GM12878 (cell line): ENCODE measurements at regions not wholly inside any gene's neighbourhood (a gene's known extent, or its start where the extent isn't known, plus 50 kb on each side); places are given as distances from the start of the nearest gene placed in this dataset.

Experiments
- ATAC-seq: fragments of 200-7000 bp; cut with Tn5 transposase; 3 replicates; pipeline ENCODE4 v1.9.1; 2020; ENCODE audit warnings: mild to moderate bottlenecking, moderate library complexity
- BruUV-seq: library from RNA; stranded (reverse); fragments of 400-500 nt; replicated peaks from 2 replicates; lab custom pipeline; 2021; lab: Mats Ljungman, UMichigan
- CTCF ChIA-PET: fragments of 300-600 bp; sonication (Branson Sonifier 250); formaldehyde crosslinking; extraction: SDS; loops from one replicate; lab custom pipeline; 2021; ENCODE audit warnings: inconsistent platforms; lab: Yijun Ruan, JAX
- POLR2A ChIA-PET: fragments of 350-600 bp; formaldehyde crosslinking; extraction: SDS; loops from one replicate; lab custom pipeline; 2021; ENCODE audit warnings: inconsistent platforms; lab: Charles Lee
- RAD21 ChIA-PET: fragments of 300-600 bp; sonication (Branson Sonifier 250); formaldehyde crosslinking; loops from one replicate; lab custom pipeline; 2023; ENCODE audit warnings: antibody characterized with exemption; ENCODE audit not compliant: unreplicated experiment; lab: Charles Lee
- SMC1A ChIA-PET: fragments of 300-600 bp; sonication (Branson Sonifier 250); formaldehyde crosslinking; loops from one replicate; lab custom pipeline; 2023; ENCODE audit not compliant: unreplicated experiment, uncharacterized antibody; lab: Charles Lee
- DNase-seq: peaks from one replicate; pipeline ENCODE4 v3.0.0-alpha.2; 2011; ENCODE audit warnings: low read depth, low spot score
- FAIRE-seq: peaks from 3 replicates; lab custom pipeline; 2011; peaks lifted over from hg19 to GRCh38; lab: Jason Lieb, UNC
- H2AFZ ChIP-seq: 2 replicates; pipeline ENCODE4 v1.6.0; 2011; ENCODE audit warnings: low read depth, low read length, control low read depth; ENCODE audit not compliant: control insufficient read depth
- H3K27ac ChIP-seq: 2 replicates; pipeline ENCODE4 v1.5.1; 2011; ENCODE audit warnings: control low read depth; ENCODE audit not compliant: control insufficient read depth, insufficient read depth
- H3K27me3 ChIP-seq, 2 experiments: replicated peaks in 1 of 2; 2 replicates each; pipeline versions ENCODE4 v1.6.0 to v1.6.1; 2011; ENCODE audit warnings: low read length in 1 of 2; ENCODE audit not compliant: control insufficient read depth in 2 of 2, insufficient read depth in 2 of 2
- H3K36me3 ChIP-seq, 2 experiments: 2 replicates each; pipeline ENCODE4 v1.5.1; 2011; ENCODE audit warnings: low read length in 1 of 2; ENCODE audit not compliant: control insufficient read depth in 2 of 2, insufficient read depth in 2 of 2
- H3K4me1 ChIP-seq: 2 replicates; pipeline ENCODE4 v1.6.1; 2011; ENCODE audit warnings: mild to moderate bottlenecking, low read length, moderate library complexity, mixed read lengths; ENCODE audit not compliant: control insufficient read depth, insufficient read depth
- H3K4me2 ChIP-seq: 2 replicates; pipeline ENCODE4 v1.6.0; 2011; ENCODE audit warnings: control low read depth; ENCODE audit not compliant: control insufficient read depth, insufficient read depth
- H3K4me3 ChIP-seq: fragments of 200-600 bp; sonication (generic); 2 replicates; pipeline ENCODE4 v1.5.1; 2016
- H3K79me2 ChIP-seq: 2 replicates; pipeline ENCODE4 v1.6.0; 2011; ENCODE audit warnings: low read length; ENCODE audit not compliant: control insufficient read depth, insufficient read depth
- H3K9ac ChIP-seq: 2 replicates; pipeline ENCODE4 v1.8.0; 2011; ENCODE audit warnings: low read length, control low read depth, mixed read lengths; ENCODE audit not compliant: control insufficient read depth, insufficient read depth
- H3K9me3 ChIP-seq: replicated peaks from 3 replicates; pipeline ENCODE4 v1.5.1; 2011; ENCODE audit warnings: mild to moderate bottlenecking, low read length; ENCODE audit not compliant: control insufficient read depth, insufficient read depth
- H4K20me1 ChIP-seq: 2 replicates; pipeline ENCODE4 v1.6.0; 2011; ENCODE audit not compliant: control insufficient read depth, insufficient read depth
- CEBPB ChIP-seq, 2 experiments: fragments of 150-350 bp in 1 of 2; IDR thresholded peaks; 2 replicates each; pipeline ENCODE4 v1.6.1; 2012 to 2014; ENCODE audit warnings: low read depth in 2 of 2, low read length in 2 of 2, borderline replicate concordance in 1 of 2, inconsistent platforms in 1 of 2
- CEBPZ ChIP-seq: fragments of 150-350 bp; IDR thresholded peaks from 2 replicates; pipeline ENCODE4 v1.6.1; 2016; ENCODE audit warnings: low read depth, low read length
- CREM ChIP-seq: IDR thresholded peaks from 2 replicates; pipeline ENCODE4 v1.6.1; 2014; ENCODE audit warnings: antibody characterized with exemption, low read depth
- EGR1 ChIP-seq, 2 experiments: IDR thresholded peaks; 1 replicate in 1 of 2; 2 replicates in 1 of 2; pipeline ENCODE4 v1.6.1; 2011 to 2012; ENCODE audit warnings: low read depth in 2 of 2, low read length in 2 of 2, borderline replicate concordance in 1 of 2, mild to moderate bottlenecking in 1 of 2, moderate library complexity in 1 of 2
- MXI1 ChIP-seq: fragments of 150-350 bp; IDR thresholded peaks from 2 replicates; pipeline ENCODE4 v1.6.1; 2011; ENCODE audit warnings: low read depth, mild to moderate bottlenecking, inconsistent platforms, low read length, improper control_type of control experiment
- NFYB ChIP-seq: IDR thresholded peaks from 2 replicates; pipeline ENCODE4 v1.6.1; 2011; ENCODE audit warnings: low read depth, mild to moderate bottlenecking, low read length, improper control_type of control experiment, moderate library complexity; ENCODE audit not compliant: insufficient read depth
- PAX8 ChIP-seq: fragments of 450-650 bp; IDR thresholded peaks from 2 replicates; pipeline ENCODE4 v1.6.1; 2017; ENCODE audit warnings: mild to moderate bottlenecking, moderate library complexity
- PML ChIP-seq: IDR thresholded peaks from 2 replicates; pipeline ENCODE4 v1.6.1; 2012; ENCODE audit warnings: low read length, inconsistent platforms
- TCF7 ChIP-seq: IDR thresholded peaks from 2 replicates; pipeline ENCODE4 v1.6.1; 2014; ENCODE audit warnings: antibody characterized with exemption, borderline replicate concordance
- ZNF207 ChIP-seq: fragments of 450-650 bp; IDR thresholded peaks from 2 replicates; pipeline ENCODE4 v1.6.1; 2014; ENCODE audit warnings: antibody characterized with exemption, mild to moderate bottlenecking, borderline replicate concordance
- WGBS: methylation state at CpG from one replicate; pipeline ENCODE4 v1.1.6; 2016; ENCODE audit warnings: low lambda C conversion rate; ENCODE audit not compliant: insufficient replicate concordance, insufficient coverage; ENCODE audit errors: missing lambda C conversion rate; 5-methylcytosine and 5-hydroxymethylcytosine counted together
- in situ Hi-C: fragments of 300-500 bp; cut with MboI; formaldehyde crosslinking; loops from 9 replicates; pipeline ENCODE4 v1.14.3; 2018; ENCODE audit warnings: mixed read lengths
- intact Hi-C: fragments of 100-400 bp; cut with micrococcal nuclease; formaldehyde crosslinking; loops from one replicate; pipeline ENCODE4 v1.14.2; 2022; ENCODE audit not compliant: unreplicated experiment
- TF ChIP-seq, protein P1 (sequence below): IDR thresholded peaks from 2 replicates; pipeline ENCODE4 v1.6.1; 2011; ENCODE audit warnings: borderline replicate concordance, low read depth, mild to moderate bottlenecking, moderate library complexity, mixed read lengths, low read length; ENCODE audit not compliant: insufficient read depth; ENCODE audit errors: extremely low read length
- TF ChIP-seq, protein P2 (sequence below): fragments of 450-650 bp; IDR thresholded peaks from 2 replicates; pipeline ENCODE4 v1.6.1; 2017; ENCODE audit warnings: borderline replicate concordance

- Histone ChIP-seq H3K79me2 (no peaks in the 10 kb centered on the region), H3K9ac (no peak overlapping the region), H3K36me3 (no peaks in the 10 kb centered on the region), H4K20me1 (no peaks in the 10 kb centered on the region), H3K27ac (no peak overlapping the region), H2AFZ (no peak overlapping the region), H3K27me3 (no peaks in the 10 kb centered on the region), H3K4me2 (no peak overlapping the region), H3K4me3 (no peak overlapping the region), H3K4me1 (no peaks in the 10 kb centered on the region), H3K9me3 (no peaks in the 10 kb centered on the region)
- 0% methylated on average over 6 of the region's 6 CpGs for WGBS
- intact Hi-C loops: no loop called here
- CTCF ChIA-PET: no interaction called here
- FAIRE-seq (no peak), ATAC-seq (no peak), DNase-seq (no peak)
- BruUV-seq: no TSS peak
- TF ChIP-seq, protein P1, sequence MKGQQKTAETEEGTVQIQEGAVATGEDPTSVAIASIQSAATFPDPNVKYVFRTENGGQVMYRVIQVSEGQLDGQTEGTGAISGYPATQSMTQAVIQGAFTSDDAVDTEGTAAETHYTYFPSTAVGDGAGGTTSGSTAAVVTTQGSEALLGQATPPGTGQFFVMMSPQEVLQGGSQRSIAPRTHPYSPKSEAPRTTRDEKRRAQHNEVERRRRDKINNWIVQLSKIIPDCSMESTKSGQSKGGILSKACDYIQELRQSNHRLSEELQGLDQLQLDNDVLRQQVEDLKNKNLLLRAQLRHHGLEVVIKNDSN: no peak
- TF ChIP-seq NFYB: no peak
- TF ChIP-seq CREM: no peak
- no peak for TF ChIP-seq EGR1 (IDR thresholded peaks at IDR 0.05; ENCODE audit: borderline replicate concordance in 1 of 2, low read depth in 2 of 2, low read length in 2 of 2)
- TF ChIP-seq MXI1: no peak
- POLR2A ChIA-PET: no interaction called here
- RAD21 ChIA-PET: no interaction called here
- in situ Hi-C loops: no loop called here
- SMC1A ChIA-PET: no interaction called here
Measured at GRCh38 chr5:144971108-144971850, 800.6 kb downstream of the KCTD16 start.

GRCh38 chr5:144960296-144960695, 789.6 kb downstream of the KCTD16 start:
- Histone ChIP-seq H4K20me1 (no peaks in the 10 kb centered on the region), H3K4me3 (no peak overlapping the region), H2AFZ (no peak overlapping the region), H3K27me3 (no peaks in the 10 kb centered on the region), H3K4me1 (no peaks in the 10 kb centered on the region), H3K4me2 (no peak overlapping the region), H3K9ac (no peak overlapping the region), H3K36me3 (no peaks in the 10 kb centered on the region), H3K27ac (no peak overlapping the region), H3K79me2 (no peaks in the 10 kb centered on the region), H3K9me3 (no peaks in the 10 kb centered on the region)
- ChIA-PET CTCF (no interaction called here), POLR2A (no interaction called here), SMC1A (no interaction called here), RAD21 (no interaction called here)
- no peak for DNase-seq
- intact Hi-C loops (no loop called here), in situ Hi-C loops (no loop called here)
- no peak for ATAC-seq
- FAIRE-seq: no peak
- BruUV-seq: no TSS peak
- no peak for TF ChIP-seq CEBPZ
- no peak for TF ChIP-seq PML
- TF ChIP-seq ZNF207: no peak
- TF ChIP-seq, protein P2, sequence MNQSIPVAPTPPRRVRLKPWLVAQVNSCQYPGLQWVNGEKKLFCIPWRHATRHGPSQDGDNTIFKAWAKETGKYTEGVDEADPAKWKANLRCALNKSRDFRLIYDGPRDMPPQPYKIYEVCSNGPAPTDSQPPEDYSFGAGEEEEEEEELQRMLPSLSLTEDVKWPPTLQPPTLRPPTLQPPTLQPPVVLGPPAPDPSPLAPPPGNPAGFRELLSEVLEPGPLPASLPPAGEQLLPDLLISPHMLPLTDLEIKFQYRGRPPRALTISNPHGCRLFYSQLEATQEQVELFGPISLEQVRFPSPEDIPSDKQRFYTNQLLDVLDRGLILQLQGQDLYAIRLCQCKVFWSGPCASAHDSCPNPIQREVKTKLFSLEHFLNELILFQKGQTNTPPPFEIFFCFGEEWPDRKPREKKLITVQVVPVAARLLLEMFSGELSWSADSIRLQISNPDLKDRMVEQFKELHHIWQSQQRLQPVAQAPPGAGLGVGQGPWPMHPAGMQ: no peak
- TF ChIP-seq PAX8: no peak
- no peak for TF ChIP-seq CEBPB (IDR thresholded peaks at IDR 0.05; ENCODE audit: borderline replicate concordance in 1 of 2, low read depth in 2 of 2, low read length in 2 of 2)
- TF ChIP-seq TCF7: no peak
